GM23248 (cell line): ENCODE measurements at regions not wholly inside any gene's neighbourhood (a gene's known extent, or its start where the extent isn't known, plus 50 kb on each side); places are given as distances from the start of the nearest gene placed in this dataset.
A peak's percentile ranks its signal among the peaks of the same experiment; 100 is the strongest.

Source experiments
- DNase-seq: peaks from one replicate; pipeline ENCODE4 v3.0.0-alpha.2; 2015
- H2AFZ ChIP-seq: fragments of 200-600 bp; sonication (generic); 2 replicates; pipeline ENCODE4 v1.6.1; 2016; ENCODE audit warnings: antibody characterized with exemption
- H3F3A ChIP-seq: fragments of 200-600 bp; sonication (generic); 2 replicates; pipeline ENCODE4 v1.6.1; 2016; ENCODE audit warnings: mild to moderate bottlenecking, antibody characterized with exemption, mixed run types; ENCODE audit not compliant: insufficient read depth
- H3K27ac ChIP-seq: fragments of 200-600 bp; sonication (generic); 2 replicates; pipeline ENCODE4 v1.5.1; 2016; ENCODE audit warnings: mild to moderate bottlenecking
- H3K27me3 ChIP-seq: fragments of 200-600 bp; sonication (generic); replicated peaks from 2 replicates; pipeline ENCODE4 v1.6.1; 2016; ENCODE audit warnings: mild to moderate bottlenecking; ENCODE audit not compliant: insufficient read depth
- H3K36me3 ChIP-seq: fragments of 200-600 bp; sonication (generic); 2 replicates; pipeline ENCODE4 v1.6.1; 2016; ENCODE audit warnings: low read depth, mild to moderate bottlenecking
- H3K4me1 ChIP-seq: fragments of 200-600 bp; sonication (generic); 2 replicates; pipeline ENCODE4 v1.6.1; 2016; ENCODE audit warnings: mild to moderate bottlenecking; ENCODE audit not compliant: insufficient read depth
- H3K4me2 ChIP-seq: fragments of 200-600 bp; sonication (generic); one replicate; pipeline ENCODE4 v1.6.1; 2016; ENCODE audit warnings: mild to moderate bottlenecking; ENCODE audit not compliant: unreplicated experiment
- H3K4me3 ChIP-seq: fragments of 200-600 bp; sonication (generic); 2 replicates; pipeline ENCODE4 v1.5.1; 2016; ENCODE audit warnings: mild to moderate bottlenecking
- H3K79me2 ChIP-seq: fragments of 200-600 bp; sonication (generic); 2 replicates; pipeline ENCODE4 v1.6.1; 2016; ENCODE audit warnings: mild to moderate bottlenecking; ENCODE audit not compliant: insufficient read depth
- H3K9ac ChIP-seq: fragments of 200-600 bp; sonication (generic); 2 replicates; pipeline ENCODE4 v1.6.1; 2016; ENCODE audit warnings: mild to moderate bottlenecking
- H3K9me2 ChIP-seq: fragments of 200-600 bp; sonication (generic); 2 replicates; pipeline ENCODE4 v1.6.1; 2016; ENCODE audit warnings: mixed run types, mild to moderate bottlenecking, moderate library complexity; ENCODE audit not compliant: insufficient read depth
- H3K9me3 ChIP-seq: fragments of 200-600 bp; sonication (generic); one replicate; pipeline ENCODE4 v1.6.1; 2017; ENCODE audit warnings: low read depth
- H4K20me1 ChIP-seq: fragments of 200-600 bp; sonication (generic); 2 replicates; pipeline ENCODE4 v1.6.0; 2016; ENCODE audit not compliant: insufficient read depth
- EZH2 ChIP-seq: fragments of 200-600 bp; sonication (generic); IDR thresholded peaks from 2 replicates; pipeline ENCODE4 v1.6.1; 2018; ENCODE audit warnings: antibody characterized with exemption, mild to moderate bottlenecking; ENCODE audit not compliant: insufficient read depth, poor library complexity, severe bottlenecking
- EZH2phosphoT487 ChIP-seq: fragments of 200-600 bp; sonication (generic); IDR thresholded peaks from 2 replicates; pipeline ENCODE4 v1.6.1; 2018; ENCODE audit warnings: antibody characterized with exemption, moderate library complexity, mild to moderate bottlenecking, low read depth; ENCODE audit not compliant: insufficient read depth
- WGBS, 2 experiments: methylation state at CpG; one replicate each; pipeline ENCODE4 v1.1.6; 2015 to 2017; ENCODE audit warnings: low lambda C conversion rate in 2 of 2, low coverage in 1 of 2; ENCODE audit errors: missing lambda C conversion rate in 2 of 2; 5-methylcytosine and 5-hydroxymethylcytosine counted together
- in situ Hi-C: fragments of 300-500 bp; cut with MboI; formaldehyde crosslinking; loops from 2 replicates; pipeline ENCODE4 v1.15.0; 2020

- H3K4me2 ChIP-seq = no peak overlapping the region
- no peaks in the 10 kb centered on the region for H3K9me2 ChIP-seq
- no peaks in the 10 kb centered on the region for H3F3A ChIP-seq
- TF ChIP-seq EZH2 (no peak), EZH2phosphoT487 (no peak)
- no peak overlapping the region for H3K27ac ChIP-seq
- no peaks in the 10 kb centered on the region for H3K79me2 ChIP-seq
- H3K4me1 ChIP-seq = peaks cover 5% of the 10 kb centered on the region; the same call in 1 of the 2 replicates
- H3K4me3 ChIP-seq = no peak overlapping the region
- no peak overlapping the region for H3K9ac ChIP-seq
- no peaks in the 10 kb centered on the region for H3K36me3 ChIP-seq
- WGBS, 2 experiments = 88 to 94% methylated on average over 3 of the region's 3 CpGs
- no peaks in the 10 kb centered on the region for H3K9me3 ChIP-seq
- H2AFZ ChIP-seq = no peak overlapping the region
- H3K27me3 ChIP-seq = no peaks in the 10 kb centered on the region
- in situ Hi-C loops = no loop called here
- no peak for DNase-seq
- H4K20me1 ChIP-seq = no peaks in the 10 kb centered on the region
These were observed 248.2 kb upstream of the PMEPA1 start for GRCh38 chr20:57958050-57958420.

GRCh38 chr20:57957411-57958049, 247.7 kb upstream of the PMEPA1 start:
- TF ChIP-seq EZH2phosphoT487 = no peak
- no peak for TF ChIP-seq EZH2
- H3F3A ChIP-seq = no peaks in the 10 kb centered on the region
- H3K9me3 ChIP-seq = no peaks in the 10 kb centered on the region
- H4K20me1 ChIP-seq = no peaks in the 10 kb centered on the region
- H3K27ac ChIP-seq = no peak overlapping the region
- no peaks in the 10 kb centered on the region for H3K27me3 ChIP-seq
- H3K4me3 ChIP-seq = no peak overlapping the region
- H3K9ac ChIP-seq = no peak overlapping the region
- H3K4me1 ChIP-seq = peaks cover 5% of the 10 kb centered on the region; the same call in 1 of the 2 replicates
- in situ Hi-C loops = no loop called here
- no peak overlapping the region for H3K4me2 ChIP-seq
- H3K79me2 ChIP-seq = no peaks in the 10 kb centered on the region
- H3K9me2 ChIP-seq = no peaks in the 10 kb centered on the region
- H3K36me3 ChIP-seq = no peaks in the 10 kb centered on the region
- DNase-seq = peak; percentile 81
- WGBS, 2 experiments = 46 to 47% methylated on average over 10 of the region's 10 CpGs
- no peak overlapping the region for H2AFZ ChIP-seq

- peaks cover 6% of the 10 kb centered on the region for H3K4me1 ChIP-seq
- 53 to 56% methylated on average over 4 of the region's 4 CpGs for WGBS, 2 experiments
- no peak overlapping the region for H3K27ac ChIP-seq
- H3K27me3 ChIP-seq = no peaks in the 10 kb centered on the region
- no peak overlapping the region for H3K4me2 ChIP-seq
- no peak overlapping the region for H2AFZ ChIP-seq
- TF ChIP-seq EZH2 (no peak), EZH2phosphoT487 (no peak)
- no peaks in the 10 kb centered on the region for H3K9me2 ChIP-seq
- peaks cover 1% of the 10 kb centered on the region for H3F3A ChIP-seq
- peak; percentile 38 for DNase-seq
- in situ Hi-C loops = no loop called here
- no peaks in the 10 kb centered on the region for H4K20me1 ChIP-seq
- H3K9me3 ChIP-seq = no peaks in the 10 kb centered on the region
- no peaks in the 10 kb centered on the region for H3K79me2 ChIP-seq
- no peak overlapping the region for H3K9ac ChIP-seq
- no peak overlapping the region for H3K4me3 ChIP-seq
- no peaks in the 10 kb centered on the region for H3K36me3 ChIP-seq
These were observed 243.8 kb upstream of the PMEPA1 start for GRCh38 chr20:57953638-57954037.

- no peak overlapping the region for H3K27ac ChIP-seq
- peaks cover 14% of the 10 kb centered on the region for H3F3A ChIP-seq
- H3K9me3 ChIP-seq = no peaks in the 10 kb centered on the region
- H3K9me2 ChIP-seq = no peaks in the 10 kb centered on the region
- H3K79me2 ChIP-seq = no peaks in the 10 kb centered on the region
- no peaks in the 10 kb centered on the region for H3K27me3 ChIP-seq
- H2AFZ ChIP-seq = no peak overlapping the region
- H4K20me1 ChIP-seq = no peaks in the 10 kb centered on the region
- WGBS, 2 experiments = 100% methylated on average over 1 of the region's 1 CpG
- no peaks in the 10 kb centered on the region for H3K36me3 ChIP-seq
- no peak for DNase-seq
- H3K9ac ChIP-seq = no peak overlapping the region
- no peak overlapping the region for H3K4me3 ChIP-seq
- in situ Hi-C loops = no loop called here
- no peak overlapping the region for H3K4me2 ChIP-seq
- TF ChIP-seq EZH2 (no peak), EZH2phosphoT487 (no peak)
- peaks cover 18% of the 10 kb centered on the region for H3K4me1 ChIP-seq
These were observed 242.3 kb upstream of the PMEPA1 start for GRCh38 chr20:57952136-57952535.
